Loucy (cell line): ENCODE measurements at regions not wholly inside any gene's neighbourhood (a gene's known extent, or its start where the extent isn't known, plus 50 kb on each side); places are given as distances from the start of the nearest gene placed in this dataset.

Source experiments
- CTCF ChIP-seq: fragments of 200-600 bp; sonication (generic); conservative IDR thresholded peaks from 2 replicates; pipeline ENCODE4 v1.5.1; 2014; ENCODE audit warnings: mild to moderate bottlenecking, antibody characterized with exemption, low read length
- EZH2phosphoT487 ChIP-seq: fragments of 200-600 bp; IDR thresholded peaks from 2 replicates; pipeline ENCODE4 v1.6.1; 2018; ENCODE audit warnings: antibody characterized with exemption, mild to moderate bottlenecking, moderate library complexity, borderline replicate concordance

GRCh38 chr2:64289737-64290136, 145.5 kb upstream of the PELI1 start:
- TF ChIP-seq EZH2phosphoT487 (no peak), CTCF (no peak)
